ENCODE measurements at regions not wholly inside any gene's neighbourhood (a gene's known extent, or its start where the extent isn't known, plus 50 kb on each side); places are given as distances from the start of the nearest gene placed in this dataset.

DNA sequence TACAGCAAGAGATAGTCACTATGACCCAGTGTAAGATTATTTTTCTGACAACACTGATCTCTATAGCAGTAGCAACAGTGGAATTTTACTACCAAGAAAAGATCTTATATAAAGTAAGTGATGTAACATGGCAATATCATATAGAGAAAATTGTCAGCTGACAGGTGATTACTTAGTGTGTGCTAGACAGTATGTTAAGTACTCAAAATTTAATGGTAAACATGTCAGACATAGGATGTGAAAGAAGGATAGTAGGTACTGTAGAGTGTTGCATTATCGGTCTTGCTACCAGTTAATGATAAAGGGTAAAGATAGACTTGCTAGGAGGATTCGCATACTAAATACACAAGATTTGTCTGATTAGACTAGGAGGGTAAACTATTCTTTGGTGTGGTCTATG is 247.4 kb downstream of the CYLC2 start:
- no peaks in the 10 kb centered on the region for H3K9me1 ChIP-seq (replicated peaks; ENCODE audit: control insufficient read depth, extremely low read depth, insufficient read depth, low read length)
- no peak overlapping the region for H3K27ac ChIP-seq (ENCODE audit: insufficient read depth, low read depth, low read length)
- no peak overlapping the region for H3K9ac ChIP-seq (replicated peaks; ENCODE audit: extremely low read depth, insufficient read depth, low read length)
- TF ChIP-seq, protein P1, sequence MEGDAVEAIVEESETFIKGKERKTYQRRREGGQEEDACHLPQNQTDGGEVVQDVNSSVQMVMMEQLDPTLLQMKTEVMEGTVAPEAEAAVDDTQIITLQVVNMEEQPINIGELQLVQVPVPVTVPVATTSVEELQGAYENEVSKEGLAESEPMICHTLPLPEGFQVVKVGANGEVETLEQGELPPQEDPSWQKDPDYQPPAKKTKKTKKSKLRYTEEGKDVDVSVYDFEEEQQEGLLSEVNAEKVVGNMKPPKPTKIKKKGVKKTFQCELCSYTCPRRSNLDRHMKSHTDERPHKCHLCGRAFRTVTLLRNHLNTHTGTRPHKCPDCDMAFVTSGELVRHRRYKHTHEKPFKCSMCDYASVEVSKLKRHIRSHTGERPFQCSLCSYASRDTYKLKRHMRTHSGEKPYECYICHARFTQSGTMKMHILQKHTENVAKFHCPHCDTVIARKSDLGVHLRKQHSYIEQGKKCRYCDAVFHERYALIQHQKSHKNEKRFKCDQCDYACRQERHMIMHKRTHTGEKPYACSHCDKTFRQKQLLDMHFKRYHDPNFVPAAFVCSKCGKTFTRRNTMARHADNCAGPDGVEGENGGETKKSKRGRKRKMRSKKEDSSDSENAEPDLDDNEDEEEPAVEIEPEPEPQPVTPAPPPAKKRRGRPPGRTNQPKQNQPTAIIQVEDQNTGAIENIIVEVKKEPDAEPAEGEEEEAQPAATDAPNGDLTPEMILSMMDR (IDR thresholded peaks at IDR 0.05; ENCODE audit: extremely low read depth in 1 of 2, insufficient read depth in 1 of 2, low read depth in 1 of 2, low read length in 2 of 2): no peak
- TF ChIP-seq MYC (IDR thresholded peaks at IDR 0.05; ENCODE audit: low read depth, low read length) (no peak), EZH2 (IDR thresholded peaks at IDR 0.05; ENCODE audit: borderline replicate concordance, low read depth, low read length, severe bottlenecking) (no peak), FOS (IDR thresholded peaks at IDR 0.05; ENCODE audit: borderline replicate concordance, insufficient read depth, low read length) (no peak), POLR2AphosphoS5 (IDR thresholded peaks at IDR 0.05; ENCODE audit: insufficient read depth, low read depth, low read length) (no peak), GATA2 (IDR thresholded peaks at IDR 0.05; ENCODE audit: insufficient read depth, insufficient read length, low read depth, low read length) (no peak), JUN (IDR thresholded peaks at IDR 0.05; ENCODE audit: borderline replicate concordance, insufficient read depth, insufficient read length, low read depth) (no peak), POLR2A (IDR thresholded peaks at IDR 0.05; ENCODE audit: low read depth, low read length) (no peak)
- TF ChIP-seq, protein P2, sequence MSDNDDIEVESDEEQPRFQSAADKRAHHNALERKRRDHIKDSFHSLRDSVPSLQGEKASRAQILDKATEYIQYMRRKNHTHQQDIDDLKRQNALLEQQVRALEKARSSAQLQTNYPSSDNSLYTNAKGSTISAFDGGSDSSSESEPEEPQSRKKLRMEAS (IDR thresholded peaks at IDR 0.05; ENCODE audit: insufficient read depth, insufficient read length): no peak
- H3K4me3 ChIP-seq (replicated peaks in 1 of 3; ENCODE audit: insufficient read depth in 1 of 3, low read depth in 1 of 3, low read length in 3 of 3): no peak overlapping the region
- intact Hi-C loops (cut with micrococcal nuclease): no loop called here
- BruUV-seq (replicated peaks): no TSS peak
- no peaks in the 10 kb centered on the region for H3K4me1 ChIP-seq (ENCODE audit: control insufficient read depth, extremely low read depth, insufficient read depth, low read length)
- dilution Hi-C loops (cut with MboI; ENCODE audit: extremely low pct_ligation_motif_present, low sequenced_read_pairs): no loop called here
- H3K79me2 ChIP-seq (ENCODE audit: control insufficient read depth, insufficient read depth, low read length): no peaks in the 10 kb centered on the region
- ChIA-PET POLR2A (no interaction called here), CTCF (no interaction called here)
- H3K27me3 ChIP-seq (ENCODE audit: control insufficient read depth in 2 of 2, insufficient read depth in 2 of 2, low read length in 2 of 2): no peaks in the 10 kb centered on the region
- no peak overlapping the region for H2AFZ ChIP-seq (ENCODE audit: low read depth, low read length)
- DNase-seq (ENCODE audit: low read depth, low spot score): no peak
- no peaks in the 10 kb centered on the region for H4K20me1 ChIP-seq (replicated peaks; ENCODE audit: control insufficient read depth, extremely low read depth, insufficient read depth, low read length)
- FAIRE-seq: no peak
- no peak overlapping the region for H3K4me2 ChIP-seq (ENCODE audit: insufficient read depth, low read length)
- no peaks in the 10 kb centered on the region for H3K9me3 ChIP-seq (replicated peaks; ENCODE audit: control insufficient read depth, insufficient read depth, low read length)
- H3K36me3 ChIP-seq (ENCODE audit: control insufficient read depth in 2 of 2, extremely low read depth in 1 of 2, insufficient read depth in 2 of 2, low read length in 2 of 2): no peaks in the 10 kb centered on the region
